GM23338 (cell line): ENCODE measurements at regions not wholly inside any gene's neighbourhood (a gene's known extent, or its start where the extent isn't known, plus 50 kb on each side); places are given as distances from the start of the nearest gene placed in this dataset.
A peak's percentile ranks its signal among the peaks of the same experiment; 100 is the strongest.

ENCODE experiments used
- EZH2 ChIP-seq: fragments of 200-600 bp; sonication (generic); IDR thresholded peaks from one replicate; pipeline ENCODE4 v1.8.0; 2017; ENCODE audit warnings: antibody characterized with exemption, mild to moderate bottlenecking, low read depth; ENCODE audit not compliant: unreplicated experiment
- POLR2AphosphoS5 ChIP-seq: IDR thresholded peaks from 2 replicates; pipeline ENCODE4 v1.6.1; 2016; ENCODE audit warnings: antibody characterized with exemption, low read depth
- ZNF114 ChIP-seq: fragments of 250-450 bp; sonication (Bioruptor Pico); IDR thresholded peaks from 2 replicates; pipeline ENCODE4 v1.5.0; 2020; ENCODE audit warnings: mild to moderate bottlenecking, moderate library complexity
- TF ChIP-seq, protein P1 (sequence below), 2 experiments: fragments of 200-600 bp in 1 of 2; sonication (generic) in 1 of 2; conservative IDR thresholded peaks; 2 replicates each; pipeline versions ENCODE4 v1.5.1 to v1.6.1; 2016 to 2017; ENCODE audit warnings: antibody characterized with exemption in 2 of 2, low read depth in 2 of 2, mild to moderate bottlenecking in 2 of 2, moderate library complexity in 1 of 2
- TF ChIP-seq, protein P2 (sequence below): IDR thresholded peaks from one replicate; pipeline ENCODE4 v1.6.1; 2018; ENCODE audit warnings: antibody characterized with exemption; ENCODE audit not compliant: unreplicated experiment

DNA sequence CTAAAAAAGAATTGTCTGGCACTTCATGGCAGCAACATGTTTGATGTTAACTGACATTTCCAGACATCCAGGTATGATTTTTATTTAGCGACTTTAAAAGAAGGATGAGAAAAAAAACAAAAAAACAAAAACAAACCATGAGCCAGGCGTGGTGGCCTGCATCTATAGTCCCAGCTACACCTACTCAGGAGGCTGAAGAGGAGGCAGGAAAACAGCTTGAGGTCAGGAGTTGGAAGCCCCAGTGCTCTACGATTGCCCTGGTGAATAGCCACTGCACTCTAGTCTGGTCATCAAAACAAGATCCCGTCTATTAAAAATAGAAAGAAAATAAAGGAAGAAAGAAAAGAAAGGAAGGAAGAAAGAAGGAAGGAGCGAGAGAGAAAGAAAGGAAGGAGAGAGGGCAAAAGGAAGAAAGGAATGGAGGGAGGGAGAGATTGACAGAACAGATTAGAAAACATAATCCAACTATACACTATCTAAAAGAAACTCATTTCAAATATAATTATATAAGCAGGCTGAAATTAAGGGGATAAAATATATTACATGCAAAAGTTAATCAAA is 141.6 kb downstream of the TRIM27 start:
- TF ChIP-seq POLR2AphosphoS5, result no peak
- TF ChIP-seq, protein P1, sequence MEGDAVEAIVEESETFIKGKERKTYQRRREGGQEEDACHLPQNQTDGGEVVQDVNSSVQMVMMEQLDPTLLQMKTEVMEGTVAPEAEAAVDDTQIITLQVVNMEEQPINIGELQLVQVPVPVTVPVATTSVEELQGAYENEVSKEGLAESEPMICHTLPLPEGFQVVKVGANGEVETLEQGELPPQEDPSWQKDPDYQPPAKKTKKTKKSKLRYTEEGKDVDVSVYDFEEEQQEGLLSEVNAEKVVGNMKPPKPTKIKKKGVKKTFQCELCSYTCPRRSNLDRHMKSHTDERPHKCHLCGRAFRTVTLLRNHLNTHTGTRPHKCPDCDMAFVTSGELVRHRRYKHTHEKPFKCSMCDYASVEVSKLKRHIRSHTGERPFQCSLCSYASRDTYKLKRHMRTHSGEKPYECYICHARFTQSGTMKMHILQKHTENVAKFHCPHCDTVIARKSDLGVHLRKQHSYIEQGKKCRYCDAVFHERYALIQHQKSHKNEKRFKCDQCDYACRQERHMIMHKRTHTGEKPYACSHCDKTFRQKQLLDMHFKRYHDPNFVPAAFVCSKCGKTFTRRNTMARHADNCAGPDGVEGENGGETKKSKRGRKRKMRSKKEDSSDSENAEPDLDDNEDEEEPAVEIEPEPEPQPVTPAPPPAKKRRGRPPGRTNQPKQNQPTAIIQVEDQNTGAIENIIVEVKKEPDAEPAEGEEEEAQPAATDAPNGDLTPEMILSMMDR (conservative IDR thresholded peaks at IDR 0.05; ENCODE audit: low read depth in 2 of 2), result no peak
- peak; percentile 55 for TF ChIP-seq EZH2
- TF ChIP-seq, protein P2, sequence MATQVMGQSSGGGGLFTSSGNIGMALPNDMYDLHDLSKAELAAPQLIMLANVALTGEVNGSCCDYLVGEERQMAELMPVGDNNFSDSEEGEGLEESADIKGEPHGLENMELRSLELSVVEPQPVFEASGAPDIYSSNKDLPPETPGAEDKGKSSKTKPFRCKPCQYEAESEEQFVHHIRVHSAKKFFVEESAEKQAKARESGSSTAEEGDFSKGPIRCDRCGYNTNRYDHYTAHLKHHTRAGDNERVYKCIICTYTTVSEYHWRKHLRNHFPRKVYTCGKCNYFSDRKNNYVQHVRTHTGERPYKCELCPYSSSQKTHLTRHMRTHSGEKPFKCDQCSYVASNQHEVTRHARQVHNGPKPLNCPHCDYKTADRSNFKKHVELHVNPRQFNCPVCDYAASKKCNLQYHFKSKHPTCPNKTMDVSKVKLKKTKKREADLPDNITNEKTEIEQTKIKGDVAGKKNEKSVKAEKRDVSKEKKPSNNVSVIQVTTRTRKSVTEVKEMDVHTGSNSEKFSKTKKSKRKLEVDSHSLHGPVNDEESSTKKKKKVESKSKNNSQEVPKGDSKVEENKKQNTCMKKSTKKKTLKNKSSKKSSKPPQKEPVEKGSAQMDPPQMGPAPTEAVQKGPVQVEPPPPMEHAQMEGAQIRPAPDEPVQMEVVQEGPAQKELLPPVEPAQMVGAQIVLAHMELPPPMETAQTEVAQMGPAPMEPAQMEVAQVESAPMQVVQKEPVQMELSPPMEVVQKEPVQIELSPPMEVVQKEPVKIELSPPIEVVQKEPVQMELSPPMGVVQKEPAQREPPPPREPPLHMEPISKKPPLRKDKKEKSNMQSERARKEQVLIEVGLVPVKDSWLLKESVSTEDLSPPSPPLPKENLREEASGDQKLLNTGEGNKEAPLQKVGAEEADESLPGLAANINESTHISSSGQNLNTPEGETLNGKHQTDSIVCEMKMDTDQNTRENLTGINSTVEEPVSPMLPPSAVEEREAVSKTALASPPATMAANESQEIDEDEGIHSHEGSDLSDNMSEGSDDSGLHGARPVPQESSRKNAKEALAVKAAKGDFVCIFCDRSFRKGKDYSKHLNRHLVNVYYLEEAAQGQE, result no peak
- TF ChIP-seq ZNF114 (CRISPR knock-in tag), result no peak
